ENCODE measurements at regions not wholly inside any gene's neighbourhood (a gene's known extent, or its start where the extent isn't known, plus 50 kb on each side); places are given as distances from the start of the nearest gene placed in this dataset.

- H3K4me3 ChIP-seq (ENCODE audit: low read length) = no peak overlapping the region
- DNase-seq (ENCODE audit: low read depth) = peak; percentile 1
- TF ChIP-seq CTCF (IDR thresholded peaks at IDR 0.05; ENCODE audit: insufficient read depth, low read depth, low read length, missing control alignments) = peak; percentile 13
Measured at GRCh38 chr5:102090770-102091169, 205.3 kb downstream of the SLCO4C1 start.

- no peak for DNase-seq (ENCODE audit: low read depth)
- TF ChIP-seq CTCF (IDR thresholded peaks at IDR 0.05; ENCODE audit: insufficient read depth, low read depth, low read length, missing control alignments) = no peak
- H3K4me3 ChIP-seq (ENCODE audit: low read length) = no peak overlapping the region
Measured at GRCh38 chr5:102089883-102090282, 206.2 kb downstream of the SLCO4C1 start.

- DNase-seq (ENCODE audit: low read depth) = no peak
- no peak for TF ChIP-seq CTCF (IDR thresholded peaks at IDR 0.05; ENCODE audit: insufficient read depth, low read depth, low read length, missing control alignments)
- no peak overlapping the region for H3K4me3 ChIP-seq (ENCODE audit: low read length)
Measured at GRCh38 chr5:102087906-102088305, 208.2 kb downstream of the SLCO4C1 start.

GRCh38 chr5:102080288-102080687 lies 215.8 kb downstream of the SLCO4C1 start:
- no peak for DNase-seq (ENCODE audit: low read depth)
- H3K4me3 ChIP-seq (ENCODE audit: low read length) = no peak overlapping the region
- no peak for TF ChIP-seq CTCF (IDR thresholded peaks at IDR 0.05; ENCODE audit: insufficient read depth, low read depth, low read length, missing control alignments)

- TF ChIP-seq CTCF (IDR thresholded peaks at IDR 0.05; ENCODE audit: insufficient read depth, low read depth, low read length, missing control alignments) = no peak
- H3K4me3 ChIP-seq (ENCODE audit: low read length) = no peak overlapping the region
- no peak for DNase-seq (ENCODE audit: low read depth)
Measured at GRCh38 chr5:102077920-102078319, 218.2 kb downstream of the SLCO4C1 start.

- no peak for TF ChIP-seq CTCF (IDR thresholded peaks at IDR 0.05; ENCODE audit: insufficient read depth, low read depth, low read length, missing control alignments)
- H3K4me3 ChIP-seq (ENCODE audit: low read length) = no peak overlapping the region
- DNase-seq (ENCODE audit: low read depth) = no peak
Measured at GRCh38 chr5:102069974-102070373, 226.1 kb downstream of the SLCO4C1 start.

GRCh38 chr5:102068870-102069269 lies 227.2 kb downstream of the SLCO4C1 start:
- DNase-seq (ENCODE audit: low read depth) = no peak
- no peak overlapping the region for H3K4me3 ChIP-seq (ENCODE audit: low read length)
- TF ChIP-seq CTCF (IDR thresholded peaks at IDR 0.05; ENCODE audit: insufficient read depth, low read depth, low read length, missing control alignments) = no peak
